ENCODE measurements at regions not wholly inside any gene's neighbourhood (a gene's known extent, or its start where the extent isn't known, plus 50 kb on each side); places are given as distances from the start of the nearest gene placed in this dataset.

- no peak overlapping the region for H3K27ac ChIP-seq (ENCODE audit: low read length)
- H4K20me1 ChIP-seq (ENCODE audit: insufficient read depth, low read length): no peaks in the 10 kb centered on the region
- H3K4me3 ChIP-seq (ENCODE audit: low read depth in 1 of 2, low read length in 2 of 2): no peak overlapping the region
- no peaks in the 10 kb centered on the region for H3K4me1 ChIP-seq (ENCODE audit: insufficient read depth, low read length)
- TF ChIP-seq EZH2 (IDR thresholded peaks at IDR 0.05; ENCODE audit: borderline replicate concordance, low read depth, low read length, severe bottlenecking): no peak
- TF ChIP-seq, protein P1, sequence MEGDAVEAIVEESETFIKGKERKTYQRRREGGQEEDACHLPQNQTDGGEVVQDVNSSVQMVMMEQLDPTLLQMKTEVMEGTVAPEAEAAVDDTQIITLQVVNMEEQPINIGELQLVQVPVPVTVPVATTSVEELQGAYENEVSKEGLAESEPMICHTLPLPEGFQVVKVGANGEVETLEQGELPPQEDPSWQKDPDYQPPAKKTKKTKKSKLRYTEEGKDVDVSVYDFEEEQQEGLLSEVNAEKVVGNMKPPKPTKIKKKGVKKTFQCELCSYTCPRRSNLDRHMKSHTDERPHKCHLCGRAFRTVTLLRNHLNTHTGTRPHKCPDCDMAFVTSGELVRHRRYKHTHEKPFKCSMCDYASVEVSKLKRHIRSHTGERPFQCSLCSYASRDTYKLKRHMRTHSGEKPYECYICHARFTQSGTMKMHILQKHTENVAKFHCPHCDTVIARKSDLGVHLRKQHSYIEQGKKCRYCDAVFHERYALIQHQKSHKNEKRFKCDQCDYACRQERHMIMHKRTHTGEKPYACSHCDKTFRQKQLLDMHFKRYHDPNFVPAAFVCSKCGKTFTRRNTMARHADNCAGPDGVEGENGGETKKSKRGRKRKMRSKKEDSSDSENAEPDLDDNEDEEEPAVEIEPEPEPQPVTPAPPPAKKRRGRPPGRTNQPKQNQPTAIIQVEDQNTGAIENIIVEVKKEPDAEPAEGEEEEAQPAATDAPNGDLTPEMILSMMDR (IDR thresholded peaks at IDR 0.05; ENCODE audit: borderline replicate concordance, extremely low read depth, low read length, poor library complexity, severe bottlenecking): no peak
- no peak overlapping the region for H2AFZ ChIP-seq (ENCODE audit: low read depth, low read length)
- no peak overlapping the region for H3K4me2 ChIP-seq (ENCODE audit: insufficient read depth, low read length)
- H3K9ac ChIP-seq (ENCODE audit: low read depth, low read length): no peak overlapping the region
- H3K27me3 ChIP-seq (ENCODE audit: insufficient read depth, low read length, poor library complexity): peaks cover 9% of the 10 kb centered on the region
- no peaks in the 10 kb centered on the region for H3K79me2 ChIP-seq (ENCODE audit: insufficient read depth, low read length)
- DNase-seq (no peak), ATAC-seq (ENCODE audit: insufficient read depth, low read depth) (no peak)
- H3K36me3 ChIP-seq (ENCODE audit: insufficient read depth, low read length): no peaks in the 10 kb centered on the region
- H3K9me3 ChIP-seq (ENCODE audit: insufficient read depth, low read length, severe bottlenecking): no peaks in the 10 kb centered on the region
Measured at GRCh38 chr6:33945931-33946330, 142.1 kb upstream of the MLN start.

DNA sequence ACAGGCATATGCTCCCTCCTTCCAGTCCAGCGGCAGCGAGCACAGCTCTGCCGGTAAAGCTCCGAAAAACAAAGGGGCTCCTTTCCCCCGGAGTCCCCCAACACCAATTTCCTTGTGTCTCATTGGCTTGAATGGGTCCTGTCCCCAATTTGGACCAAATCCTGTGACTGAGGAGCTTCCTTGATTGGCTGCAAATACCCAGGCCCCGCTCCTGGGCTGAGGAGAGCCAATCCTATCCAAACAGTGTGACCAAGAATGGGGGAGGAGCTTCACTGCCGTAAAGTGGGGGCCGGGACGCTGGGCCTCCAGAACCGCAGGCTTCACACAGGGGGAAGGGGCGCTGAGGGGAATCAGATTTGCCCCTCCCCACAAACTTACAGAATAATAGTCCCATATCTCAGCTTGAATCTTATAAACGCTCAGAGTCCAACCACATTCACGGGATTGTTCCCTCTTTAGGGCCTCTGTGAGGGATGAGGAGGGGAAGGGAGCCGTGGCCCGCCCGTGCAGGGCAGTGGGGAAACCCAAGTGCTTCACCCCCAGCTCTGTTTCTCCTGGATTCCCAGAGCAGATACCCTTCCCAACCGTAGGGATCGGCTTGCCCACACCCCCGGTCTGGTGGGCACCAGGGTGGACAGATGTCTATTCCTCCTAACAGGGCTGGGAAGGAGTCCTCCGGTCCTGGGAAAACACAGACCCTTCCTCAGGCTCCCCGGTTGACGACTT is 141.0 kb upstream of the MLN start:
- Histone ChIP-seq H3K27ac (ENCODE audit: low read length) (no peak overlapping the region), H3K36me3 (ENCODE audit: insufficient read depth, low read length) (no peaks in the 10 kb centered on the region), H3K4me2 (ENCODE audit: insufficient read depth, low read length) (no peak overlapping the region), H3K4me3 (ENCODE audit: low read depth in 1 of 2, low read length in 2 of 2) (no peak overlapping the region), H3K27me3 (ENCODE audit: insufficient read depth, low read length, poor library complexity) (peaks cover 9% of the 10 kb centered on the region), H3K4me1 (ENCODE audit: insufficient read depth, low read length) (no peaks in the 10 kb centered on the region), H3K9ac (ENCODE audit: low read depth, low read length) (no peak overlapping the region), H3K9me3 (ENCODE audit: insufficient read depth, low read length, severe bottlenecking) (no peaks in the 10 kb centered on the region), H3K79me2 (ENCODE audit: insufficient read depth, low read length) (no peaks in the 10 kb centered on the region), H4K20me1 (ENCODE audit: insufficient read depth, low read length) (no peaks in the 10 kb centered on the region), H2AFZ (ENCODE audit: low read depth, low read length) (no peak overlapping the region)
- TF ChIP-seq, protein P1 (IDR thresholded peaks at IDR 0.05; ENCODE audit: borderline replicate concordance, extremely low read depth, low read length, poor library complexity, severe bottlenecking): no peak
- DNase-seq (no peak), ATAC-seq (ENCODE audit: insufficient read depth, low read depth) (no peak)

- no peaks in the 10 kb centered on the region for H3K27me3 ChIP-seq (ENCODE audit: insufficient read depth, low read length, poor library complexity)
- H2AFZ ChIP-seq (ENCODE audit: low read depth, low read length): no peak overlapping the region
- TF ChIP-seq, protein P1 (IDR thresholded peaks at IDR 0.05; ENCODE audit: borderline replicate concordance, extremely low read depth, low read length, poor library complexity, severe bottlenecking): no peak
- no peak for TF ChIP-seq EZH2 (IDR thresholded peaks at IDR 0.05; ENCODE audit: borderline replicate concordance, low read depth, low read length, severe bottlenecking)
- no peak for DNase-seq
- H3K79me2 ChIP-seq (ENCODE audit: insufficient read depth, low read length): no peaks in the 10 kb centered on the region
- H3K9ac ChIP-seq (ENCODE audit: low read depth, low read length): no peak overlapping the region
- H3K27ac ChIP-seq (ENCODE audit: low read length): no peak overlapping the region
- 0 out of 2 replicates have a peak, but pooled peaks cover 6% of the 10 kb centered on the region for H4K20me1 ChIP-seq (ENCODE audit: insufficient read depth, low read length)
- no peak for ATAC-seq (ENCODE audit: insufficient read depth, low read depth)
- H3K36me3 ChIP-seq (ENCODE audit: insufficient read depth, low read length): no peaks in the 10 kb centered on the region
- no peak overlapping the region for H3K4me2 ChIP-seq (ENCODE audit: insufficient read depth, low read length)
- H3K9me3 ChIP-seq (ENCODE audit: insufficient read depth, low read length, severe bottlenecking): no peaks in the 10 kb centered on the region
- no peak overlapping the region for H3K4me3 ChIP-seq (ENCODE audit: low read depth in 1 of 2, low read length in 2 of 2)
- H3K4me1 ChIP-seq (ENCODE audit: insufficient read depth, low read length): no peaks in the 10 kb centered on the region
Measured at GRCh38 chr6:33936886-33937285, 133.1 kb upstream of the MLN start.

Measured in DND-41 (cell line).